ENCODE measurements at regions not wholly inside any gene's neighbourhood (a gene's known extent, or its start where the extent isn't known, plus 50 kb on each side); places are given as distances from the start of the nearest gene placed in this dataset.
"Not testable (repeated sequence)": the region's sequence is repeated elsewhere in the genome, so short reads cannot be mapped to it uniquely, and the experiment has no call there.

GRCh38 chr2:137892739-137893138, 71.5 kb upstream of the HNMT start:
- no peak for DNase-seq

GRCh38 chr2:137893145-137893544, 71.1 kb upstream of the HNMT start:
- DNase-seq: no peak

GRCh38 chr2:137896467-137896866, 67.8 kb upstream of the HNMT start:
- no peak for DNase-seq

GRCh38 chr2:137897082-137897481, 67.2 kb upstream of the HNMT start:
- no peak for DNase-seq

- DNase-seq: no peak
These were observed 63.7 kb upstream of the HNMT start for GRCh38 chr2:137900421-137901141.

GRCh38 chr2:137910641-137911040, 53.6 kb upstream of the HNMT start:
- no peak for DNase-seq

GRCh38 chr2:137912371-137912770, 51.9 kb upstream of the HNMT start:
- DNase-seq: no peak

GRCh38 chr2:137913169-137913568, 51.1 kb upstream of the HNMT start:
- DNase-seq: no peak

GRCh38 chr2:137913648-137914047, 50.6 kb upstream of the HNMT start:
- not testable (repeated sequence) for DNase-seq

All from NCI-H2227 treated with DMSO at 0.1 percent for 48 hours (cell line).